ENCODE measurements at regions not wholly inside any gene's neighbourhood (a gene's known extent, or its start where the extent isn't known, plus 50 kb on each side); places are given as distances from the start of the nearest gene placed in this dataset.

DNA sequence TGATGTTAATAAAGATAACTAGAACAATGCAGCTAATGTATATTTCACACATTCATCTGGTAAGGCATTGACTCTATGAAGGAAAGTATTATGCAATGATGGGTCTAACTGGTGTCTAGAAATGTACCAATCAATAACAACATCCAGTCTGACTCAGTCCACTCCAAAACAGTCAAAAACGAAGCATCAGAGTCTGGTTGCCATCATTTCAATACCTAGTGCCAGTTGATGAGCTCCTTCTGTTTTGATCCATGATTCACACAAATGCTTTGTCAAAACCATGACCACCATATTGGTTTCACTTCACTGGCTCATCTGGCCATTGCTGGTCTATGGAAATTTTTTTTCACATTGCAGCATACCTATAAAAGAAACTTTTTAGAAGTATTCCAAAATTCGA, 747.2 kb upstream of the TMEM132C start:
- TF ChIP-seq, protein P1, sequence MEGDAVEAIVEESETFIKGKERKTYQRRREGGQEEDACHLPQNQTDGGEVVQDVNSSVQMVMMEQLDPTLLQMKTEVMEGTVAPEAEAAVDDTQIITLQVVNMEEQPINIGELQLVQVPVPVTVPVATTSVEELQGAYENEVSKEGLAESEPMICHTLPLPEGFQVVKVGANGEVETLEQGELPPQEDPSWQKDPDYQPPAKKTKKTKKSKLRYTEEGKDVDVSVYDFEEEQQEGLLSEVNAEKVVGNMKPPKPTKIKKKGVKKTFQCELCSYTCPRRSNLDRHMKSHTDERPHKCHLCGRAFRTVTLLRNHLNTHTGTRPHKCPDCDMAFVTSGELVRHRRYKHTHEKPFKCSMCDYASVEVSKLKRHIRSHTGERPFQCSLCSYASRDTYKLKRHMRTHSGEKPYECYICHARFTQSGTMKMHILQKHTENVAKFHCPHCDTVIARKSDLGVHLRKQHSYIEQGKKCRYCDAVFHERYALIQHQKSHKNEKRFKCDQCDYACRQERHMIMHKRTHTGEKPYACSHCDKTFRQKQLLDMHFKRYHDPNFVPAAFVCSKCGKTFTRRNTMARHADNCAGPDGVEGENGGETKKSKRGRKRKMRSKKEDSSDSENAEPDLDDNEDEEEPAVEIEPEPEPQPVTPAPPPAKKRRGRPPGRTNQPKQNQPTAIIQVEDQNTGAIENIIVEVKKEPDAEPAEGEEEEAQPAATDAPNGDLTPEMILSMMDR (conservative IDR thresholded peaks at IDR 0.05; ENCODE audit: low read depth in 2 of 2), result no peak
- TF ChIP-seq EZH2 (IDR thresholded peaks at IDR 0.05; ENCODE audit: low read depth, unreplicated experiment) (no peak), POLR2AphosphoS5 (IDR thresholded peaks at IDR 0.05; ENCODE audit: low read depth) (no peak), ZNF114 (CRISPR knock-in tag; IDR thresholded peaks at IDR 0.05) (no peak)
- TF ChIP-seq, protein P2, sequence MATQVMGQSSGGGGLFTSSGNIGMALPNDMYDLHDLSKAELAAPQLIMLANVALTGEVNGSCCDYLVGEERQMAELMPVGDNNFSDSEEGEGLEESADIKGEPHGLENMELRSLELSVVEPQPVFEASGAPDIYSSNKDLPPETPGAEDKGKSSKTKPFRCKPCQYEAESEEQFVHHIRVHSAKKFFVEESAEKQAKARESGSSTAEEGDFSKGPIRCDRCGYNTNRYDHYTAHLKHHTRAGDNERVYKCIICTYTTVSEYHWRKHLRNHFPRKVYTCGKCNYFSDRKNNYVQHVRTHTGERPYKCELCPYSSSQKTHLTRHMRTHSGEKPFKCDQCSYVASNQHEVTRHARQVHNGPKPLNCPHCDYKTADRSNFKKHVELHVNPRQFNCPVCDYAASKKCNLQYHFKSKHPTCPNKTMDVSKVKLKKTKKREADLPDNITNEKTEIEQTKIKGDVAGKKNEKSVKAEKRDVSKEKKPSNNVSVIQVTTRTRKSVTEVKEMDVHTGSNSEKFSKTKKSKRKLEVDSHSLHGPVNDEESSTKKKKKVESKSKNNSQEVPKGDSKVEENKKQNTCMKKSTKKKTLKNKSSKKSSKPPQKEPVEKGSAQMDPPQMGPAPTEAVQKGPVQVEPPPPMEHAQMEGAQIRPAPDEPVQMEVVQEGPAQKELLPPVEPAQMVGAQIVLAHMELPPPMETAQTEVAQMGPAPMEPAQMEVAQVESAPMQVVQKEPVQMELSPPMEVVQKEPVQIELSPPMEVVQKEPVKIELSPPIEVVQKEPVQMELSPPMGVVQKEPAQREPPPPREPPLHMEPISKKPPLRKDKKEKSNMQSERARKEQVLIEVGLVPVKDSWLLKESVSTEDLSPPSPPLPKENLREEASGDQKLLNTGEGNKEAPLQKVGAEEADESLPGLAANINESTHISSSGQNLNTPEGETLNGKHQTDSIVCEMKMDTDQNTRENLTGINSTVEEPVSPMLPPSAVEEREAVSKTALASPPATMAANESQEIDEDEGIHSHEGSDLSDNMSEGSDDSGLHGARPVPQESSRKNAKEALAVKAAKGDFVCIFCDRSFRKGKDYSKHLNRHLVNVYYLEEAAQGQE (IDR thresholded peaks at IDR 0.05; ENCODE audit: unreplicated experiment), result no peak
